Osteocyte (in vitro differentiated cells): ENCODE measurements at regions not wholly inside any gene's neighbourhood (a gene's known extent, or its start where the extent isn't known, plus 50 kb on each side); places are given as distances from the start of the nearest gene placed in this dataset.

Experiments used
- DNase-seq: peaks from one replicate; pipeline ENCODE4 v3.0.0; 2021; ENCODE audit warnings: mixed read lengths; ENCODE audit not compliant: unreplicated experiment; ENCODE audit errors: extremely low spot score
- H3K27ac Mint-ChIP-seq: one replicate; pipeline ENCODE4 v1.8.0; 2021; ENCODE audit warnings: mild to moderate bottlenecking, mixed read lengths; ENCODE audit not compliant: unreplicated experiment
- H3K27me3 Mint-ChIP-seq: one replicate; pipeline ENCODE4 v1.8.0; 2021; ENCODE audit warnings: mixed read lengths; ENCODE audit not compliant: unreplicated experiment
- H3K36me3 Mint-ChIP-seq: one replicate; pipeline ENCODE4 v1.8.0; 2021; ENCODE audit warnings: mixed read lengths; ENCODE audit not compliant: unreplicated experiment
- H3K4me1 Mint-ChIP-seq: one replicate; pipeline ENCODE4 v1.8.0; 2021; ENCODE audit warnings: mixed read lengths; ENCODE audit not compliant: unreplicated experiment
- H3K4me3 Mint-ChIP-seq: one replicate; pipeline ENCODE4 v1.8.0; 2021; ENCODE audit warnings: mild to moderate bottlenecking, moderate library complexity, mixed read lengths; ENCODE audit not compliant: unreplicated experiment
- H3K9me3 Mint-ChIP-seq: one replicate; pipeline ENCODE4 v1.8.0; 2021; ENCODE audit warnings: mixed read lengths; ENCODE audit not compliant: unreplicated experiment
- CTCF ChIP-seq: fragments of 200-600 bp; sonication (generic); IDR thresholded peaks from 2 replicates; pipeline ENCODE4 v1.5.0; 2021; ENCODE audit warnings: antibody characterized with exemption, mild to moderate bottlenecking, moderate library complexity

DNA sequence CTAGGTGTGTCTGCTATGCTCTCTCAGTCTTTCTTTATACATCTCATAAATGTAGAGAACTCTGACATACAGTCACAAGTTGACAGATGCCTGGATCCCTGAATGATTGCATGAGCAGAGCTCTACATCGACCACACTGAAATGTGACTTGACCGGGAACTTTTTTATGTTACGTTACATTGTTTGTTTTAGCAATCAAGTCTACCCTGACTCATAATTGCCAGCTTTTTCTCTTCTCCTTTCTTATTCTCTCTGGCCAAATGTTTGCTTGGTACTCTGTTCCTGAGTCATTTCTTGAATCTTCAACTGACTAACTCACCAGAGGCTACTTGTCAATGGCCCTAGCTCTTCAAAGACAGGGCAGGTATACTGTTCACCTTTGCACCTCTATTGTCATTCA is 213.6 kb upstream of the DTNBP1 start:
- TF ChIP-seq CTCF, result no peak
- no peaks in the 10 kb centered on the region for H3K9me3 Mint-ChIP-seq
- H3K27ac Mint-ChIP-seq, result no peak overlapping the region
- no peak overlapping the region for H3K4me3 Mint-ChIP-seq
- no peak for DNase-seq
- H3K27me3 Mint-ChIP-seq, result no peaks in the 10 kb centered on the region
- peaks cover 35% of the 10 kb centered on the region for H3K4me1 Mint-ChIP-seq
- no peaks in the 10 kb centered on the region for H3K36me3 Mint-ChIP-seq

DNA sequence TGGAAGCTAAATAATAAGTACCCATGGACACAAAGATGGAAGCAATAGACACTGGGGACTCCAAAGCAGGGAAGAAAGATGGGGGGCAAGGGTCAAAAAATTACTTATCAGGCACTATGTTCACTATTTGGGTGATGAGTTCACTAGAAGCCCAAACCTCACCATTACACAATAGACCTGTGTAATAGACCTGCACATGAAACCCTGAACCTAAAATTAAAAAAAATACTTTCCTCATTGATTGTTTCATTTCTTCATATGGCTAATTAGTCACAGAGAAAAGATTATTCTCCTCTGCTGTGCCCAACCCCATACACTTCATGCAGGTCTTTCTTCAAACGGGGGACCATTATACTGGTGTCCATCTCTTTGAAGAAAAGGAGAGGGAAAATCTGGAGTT is 213.0 kb upstream of the DTNBP1 start:
- no peak for TF ChIP-seq CTCF
- Mint-ChIP-seq H3K4me1 (peaks cover 38% of the 10 kb centered on the region), H3K36me3 (no peaks in the 10 kb centered on the region), H3K27me3 (no peaks in the 10 kb centered on the region), H3K27ac (no peak overlapping the region), H3K4me3 (no peak overlapping the region), H3K9me3 (no peaks in the 10 kb centered on the region)
- no peak for DNase-seq

DNA sequence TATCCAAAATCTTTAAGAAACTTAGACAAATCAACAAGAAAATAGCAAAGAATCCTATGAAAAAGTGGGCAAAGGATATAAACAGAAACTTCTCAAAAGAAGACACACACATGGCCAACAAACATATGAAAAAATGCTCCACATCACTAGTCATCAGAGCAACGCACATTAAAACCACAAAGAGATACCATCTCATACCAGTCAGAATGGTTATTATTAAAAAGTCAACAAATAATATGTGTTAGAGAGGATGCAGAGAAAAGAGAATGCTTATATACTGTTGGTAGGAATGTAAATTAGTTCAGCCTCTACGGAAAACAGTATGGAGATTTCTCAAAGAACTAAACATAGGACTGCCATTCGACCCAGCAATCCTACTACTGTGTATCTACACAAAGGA is 212.0 kb upstream of the DTNBP1 start:
- no peak for TF ChIP-seq CTCF
- no peak for DNase-seq

GRCh38 chr6:15874326-15874725 is 211.5 kb upstream of the DTNBP1 start:
- no peaks in the 10 kb centered on the region for H3K9me3 Mint-ChIP-seq
- no peak for TF ChIP-seq CTCF
- DNase-seq, result no peak
- no peak overlapping the region for H3K4me3 Mint-ChIP-seq
- no peak overlapping the region for H3K27ac Mint-ChIP-seq
- H3K36me3 Mint-ChIP-seq, result no peaks in the 10 kb centered on the region
- peaks cover 36% of the 10 kb centered on the region for H3K4me1 Mint-ChIP-seq
- H3K27me3 Mint-ChIP-seq, result no peaks in the 10 kb centered on the region

More for the DNA sequence above, 212.0 kb upstream of the DTNBP1 start:
- Mint-ChIP-seq H3K36me3 (no peaks in the 10 kb centered on the region), H3K9me3 (no peaks in the 10 kb centered on the region), H3K27ac (no peak overlapping the region), H3K4me3 (no peak overlapping the region), H3K27me3 (no peaks in the 10 kb centered on the region), H3K4me1 (peaks cover 41% of the 10 kb centered on the region)

- no peak for DNase-seq
- Mint-ChIP-seq H3K4me1 (peaks cover 29% of the 10 kb centered on the region), H3K36me3 (no peaks in the 10 kb centered on the region), H3K9me3 (no peaks in the 10 kb centered on the region), H3K27ac (no peak overlapping the region), H3K27me3 (no peaks in the 10 kb centered on the region), H3K4me3 (no peak overlapping the region)
- no peak for TF ChIP-seq CTCF
These were observed 209.6 kb upstream of the DTNBP1 start for GRCh38 chr6:15872241-15873103.
